Natural killer cell (primary cell): ENCODE measurements at regions not wholly inside any gene's neighbourhood (a gene's known extent, or its start where the extent isn't known, plus 50 kb on each side); places are given as distances from the start of the nearest gene placed in this dataset.
A peak's percentile ranks its signal among the peaks of the same experiment; 100 is the strongest.
"Not testable (repeated sequence)": the region's sequence is repeated elsewhere in the genome, so short reads cannot be mapped to it uniquely, and the experiment has no call there.

Source experiments
- ATAC-seq, 3 donors: fragments of 150-1000 bp in 2 of 3; fragments of 200-7000 bp in 1 of 3; cut with Tn5 transposase; 1 replicate in 1 of 3; 2 replicates in 2 of 3; pipeline ENCODE4 v1.10.0; 2021; ENCODE audit warnings: mild to moderate bottlenecking in 2 of 3, moderate library complexity in 2 of 3
- DNase-seq, 2 donors: peaks; one replicate each; pipeline versions ENCODE4 v3.0.0 to v3.0.0-alpha.2; 2013 to 2021; ENCODE audit warnings: mixed read lengths in 1 of 2
- H3K27ac ChIP-seq: one replicate; pipeline ENCODE4 v1.5.1; 2013; ENCODE audit warnings: mild to moderate bottlenecking, low read length
- H3K27me3 ChIP-seq: one replicate; pipeline ENCODE4 v1.6.1; 2013; ENCODE audit warnings: low read length; ENCODE audit not compliant: control insufficient read depth, insufficient read depth
- H3K36me3 ChIP-seq: one replicate; pipeline ENCODE4 v1.6.1; 2013; ENCODE audit warnings: low read length; ENCODE audit not compliant: control insufficient read depth, insufficient read depth
- H3K4me1 ChIP-seq: one replicate; pipeline ENCODE4 v1.6.1; 2013; ENCODE audit warnings: low read length; ENCODE audit not compliant: control insufficient read depth, insufficient read depth
- H3K4me3 ChIP-seq: one replicate; pipeline ENCODE4 v1.5.1; 2013; ENCODE audit warnings: low read length
- H3K9me3 ChIP-seq: one replicate; pipeline ENCODE4 v1.6.1; 2013; ENCODE audit warnings: low read length; ENCODE audit not compliant: control insufficient read depth, insufficient read depth
- H3K27ac Mint-ChIP-seq, 2 donors: one replicate each; pipeline ENCODE4 v1.8.0; 2022; ENCODE audit warnings: mild to moderate bottlenecking in 2 of 2, mixed read lengths in 2 of 2, moderate library complexity in 1 of 2
- H3K27me3 Mint-ChIP-seq, 2 donors: one replicate each; pipeline ENCODE4 v1.8.0; 2022; ENCODE audit warnings: low read depth in 2 of 2, mixed read lengths in 2 of 2
- H3K36me3 Mint-ChIP-seq: one replicate; pipeline ENCODE4 v1.8.0; 2022; ENCODE audit warnings: mixed read lengths
- H3K4me1 Mint-ChIP-seq, 2 donors: one replicate each; pipeline ENCODE4 v1.8.0; 2022; ENCODE audit warnings: mixed read lengths in 2 of 2
- H3K4me3 Mint-ChIP-seq: one replicate; pipeline ENCODE4 v1.8.0; 2022; ENCODE audit warnings: mild to moderate bottlenecking, moderate library complexity, mixed read lengths
- H3K9me3 Mint-ChIP-seq, 2 donors: one replicate each; pipeline ENCODE4 v1.8.0; 2022; ENCODE audit warnings: mixed read lengths in 2 of 2
- CTCF ChIP-seq: fragments of 200-600 bp; IDR thresholded peaks from one replicate; pipeline ENCODE4 v1.8.0; 2022; ENCODE audit warnings: antibody characterized with exemption
- WGBS: methylation state at CpG from one replicate; pipeline ENCODE4 v1.1.7; 2013; ENCODE audit warnings: missing lambda C conversion rate; ENCODE audit not compliant: insufficient coverage; 5-methylcytosine and 5-hydroxymethylcytosine counted together
- intact Hi-C: fragments of 100-400 bp; cut with micrococcal nuclease; formaldehyde crosslinking; loops from one replicate; pipeline ENCODE4 v1.14.2; 2022

GRCh38 chr16:66176731-66177130 is 189.8 kb upstream of the CDH5 start:
- H3K27ac Mint-ChIP-seq = no peak overlapping the region
- intact Hi-C loops = no loop called here
- H3K9me3 Mint-ChIP-seq = peaks cover 3% of the 10 kb centered on the region in 2 donors
- DNase-seq (no peak), ATAC-seq (no peak)
- no peak overlapping the region for H3K4me3 ChIP-seq
- WGBS = 91% methylated on average over 2 of the region's 2 CpGs
- H3K27me3 Mint-ChIP-seq = peaks cover 2 to 7% of the 10 kb centered on the region in 2 donors
- H3K36me3 Mint-ChIP-seq = peaks cover 10% of the 10 kb centered on the region
- H3K4me1 Mint-ChIP-seq = peaks cover 0 to 10% of the 10 kb centered on the region in 2 donors
- no peak for TF ChIP-seq CTCF
- no peak overlapping the region for H3K4me3 Mint-ChIP-seq
- peaks cover 4% of the 10 kb centered on the region for H3K9me3 ChIP-seq
- no peaks in the 10 kb centered on the region for H3K4me1 ChIP-seq
- no peaks in the 10 kb centered on the region for H3K27me3 ChIP-seq
- H3K27ac ChIP-seq = no peak overlapping the region
- no peaks in the 10 kb centered on the region for H3K36me3 ChIP-seq

- no peak overlapping the region for H3K4me3 ChIP-seq
- ATAC-seq = no peak
- H3K9me3 ChIP-seq = peaks cover 4% of the 10 kb centered on the region
- Mint-ChIP-seq H3K4me3 (no peak overlapping the region), H3K27me3 (peaks cover 2 to 7% of the 10 kb centered on the region in 2 donors), H3K27ac (no peak overlapping the region), H3K9me3 (peaks cover 3% of the 10 kb centered on the region in 2 donors), H3K36me3 (peaks cover 10% of the 10 kb centered on the region), H3K4me1 (peaks cover 0 to 10% of the 10 kb centered on the region in 2 donors)
- no peaks in the 10 kb centered on the region for H3K27me3 ChIP-seq
- intact Hi-C loops = no loop called here
- no peaks in the 10 kb centered on the region for H3K4me1 ChIP-seq
- WGBS = 91% methylated on average over 7 of the region's 7 CpGs
- TF ChIP-seq CTCF = no peak
- H3K27ac ChIP-seq = no peak overlapping the region
- H3K36me3 ChIP-seq = no peaks in the 10 kb centered on the region
- no peak for DNase-seq
Measured at GRCh38 chr16:66176111-66176510, 190.4 kb upstream of the CDH5 start.

GRCh38 chr16:66175636-66176035 is 190.9 kb upstream of the CDH5 start:
- intact Hi-C loops = no loop called here
- ATAC-seq (no peak), DNase-seq (no peak)
- Mint-ChIP-seq H3K36me3 (peaks cover 10% of the 10 kb centered on the region), H3K9me3 (peaks cover 3% of the 10 kb centered on the region in 2 donors), H3K27me3 (peaks cover 2 to 7% of the 10 kb centered on the region in 2 donors), H3K4me1 (peaks cover 0 to 10% of the 10 kb centered on the region in 2 donors), H3K27ac (peak overlapping the region in 1 of 2 donors; percentile 17), H3K4me3 (no peak overlapping the region)
- WGBS = 5% methylated on average over 3 of the region's 4 CpGs
- no peaks in the 10 kb centered on the region for H3K27me3 ChIP-seq
- no peaks in the 10 kb centered on the region for H3K36me3 ChIP-seq
- peaks cover 4% of the 10 kb centered on the region for H3K9me3 ChIP-seq
- H3K4me1 ChIP-seq = no peaks in the 10 kb centered on the region
- H3K27ac ChIP-seq = no peak overlapping the region
- H3K4me3 ChIP-seq = no peak overlapping the region
- no peak for TF ChIP-seq CTCF

- H3K4me3 ChIP-seq = no peak overlapping the region
- H3K27ac Mint-ChIP-seq = peak overlapping the region in 1 of 2 donors; percentile 17
- H3K4me1 ChIP-seq = no peaks in the 10 kb centered on the region
- no peak overlapping the region for H3K27ac ChIP-seq
- intact Hi-C loops = no loop called here
- no peak for ATAC-seq
- DNase-seq = no peak
- H3K4me3 Mint-ChIP-seq = no peak overlapping the region
- no peaks in the 10 kb centered on the region for H3K36me3 ChIP-seq
- H3K36me3 Mint-ChIP-seq = peaks cover 5% of the 10 kb centered on the region
- peaks cover under 1 to 3% of the 10 kb centered on the region in 2 donors for H3K27me3 Mint-ChIP-seq
- H3K4me1 Mint-ChIP-seq = peaks cover under 1 to 12% of the 10 kb centered on the region in 2 donors
- 95% methylated on average over 5 of the region's 5 CpGs for WGBS
- H3K9me3 Mint-ChIP-seq = peaks cover under 1 to 1% of the 10 kb centered on the region in 2 donors
- no peak for TF ChIP-seq CTCF
- no peaks in the 10 kb centered on the region for H3K27me3 ChIP-seq
- H3K9me3 ChIP-seq = peaks cover 4% of the 10 kb centered on the region
Measured at GRCh38 chr16:66175058-66175457, 191.4 kb upstream of the CDH5 start.

GRCh38 chr16:66173796-66174195 is 192.7 kb upstream of the CDH5 start:
- 93% methylated on average over 10 of the region's 10 CpGs for WGBS
- H3K36me3 Mint-ChIP-seq, H3K27ac ChIP-seq, H3K9me3 ChIP-seq, H3K27me3 ChIP-seq, H3K27me3 Mint-ChIP-seq, H3K4me3 Mint-ChIP-seq, H3K4me1 ChIP-seq, H3K27ac Mint-ChIP-seq, ATAC-seq, H3K36me3 ChIP-seq, intact Hi-C loops, H3K9me3 Mint-ChIP-seq, DNase-seq, H3K4me3 ChIP-seq: not testable (repeated sequence)
- peaks cover 6 to 22% of the 10 kb centered on the region in 2 donors for H3K4me1 Mint-ChIP-seq
